ENCODE measurements at regions not wholly inside any gene's neighbourhood (a gene's known extent, or its start where the extent isn't known, plus 50 kb on each side); places are given as distances from the start of the nearest gene placed in this dataset.

DNA sequence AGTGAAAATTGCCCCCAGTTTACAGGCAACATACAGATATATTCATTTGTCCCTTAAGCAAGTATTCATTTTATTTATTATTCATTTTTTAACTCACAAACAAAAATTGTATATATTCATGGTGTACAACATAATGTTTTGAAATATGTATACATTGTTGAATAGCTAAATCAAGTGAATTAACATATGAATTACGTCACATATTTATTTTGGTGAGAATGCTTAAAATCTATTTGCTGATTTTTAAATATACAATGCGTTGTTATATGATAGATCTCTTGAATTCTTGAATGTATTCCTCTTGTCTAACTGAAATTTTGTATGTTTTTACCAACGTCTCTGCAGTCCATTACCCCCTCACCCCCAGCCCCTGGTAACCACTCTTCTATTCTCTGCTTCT, 63.4 kb upstream of the CDH13 start:
- ChIA-PET CTCF (no interaction called here), POLR2A (no interaction called here)
- Histone ChIP-seq H3K4me3 (replicated peaks in 1 of 3; ENCODE audit: insufficient read depth in 1 of 3, low read depth in 1 of 3, low read length in 3 of 3) (no peak overlapping the region), H3K9me3 (replicated peaks; ENCODE audit: control insufficient read depth, insufficient read depth, low read length) (no peaks in the 10 kb centered on the region), H4K20me1 (replicated peaks; ENCODE audit: control insufficient read depth, extremely low read depth, insufficient read depth, low read length) (no peaks in the 10 kb centered on the region), H3K4me1 (ENCODE audit: control insufficient read depth, extremely low read depth, insufficient read depth, low read length) (no peaks in the 10 kb centered on the region), H3K9ac (replicated peaks; ENCODE audit: extremely low read depth, insufficient read depth, low read length) (no peak overlapping the region), H3K27ac (ENCODE audit: insufficient read depth, low read depth, low read length) (no peak overlapping the region), H2AFZ (ENCODE audit: low read depth, low read length) (no peak overlapping the region), H3K79me2 (ENCODE audit: control insufficient read depth, insufficient read depth, low read length) (no peaks in the 10 kb centered on the region), H3K9me1 (replicated peaks; ENCODE audit: control insufficient read depth, extremely low read depth, insufficient read depth, low read length) (no peaks in the 10 kb centered on the region), H3K27me3 (ENCODE audit: control insufficient read depth in 2 of 2, insufficient read depth in 2 of 2, low read length in 2 of 2) (peaks cover 0 to 6% of the 10 kb centered on the region in 2 experiments), H3K36me3 (ENCODE audit: control insufficient read depth in 2 of 2, extremely low read depth in 1 of 2, insufficient read depth in 2 of 2, low read length in 2 of 2) (no peaks in the 10 kb centered on the region), H3K4me2 (ENCODE audit: insufficient read depth, low read length) (no peak overlapping the region)
- FAIRE-seq (no peak), DNase-seq (ENCODE audit: low read depth, low spot score) (no peak)
- dilution Hi-C loops (cut with MboI; ENCODE audit: extremely low pct_ligation_motif_present, low sequenced_read_pairs): no loop called here
- intact Hi-C loops (cut with micrococcal nuclease): no loop called here
- no TSS peak for BruUV-seq (replicated peaks)
- no peak for TF ChIP-seq POLR2A (IDR thresholded peaks at IDR 0.05; ENCODE audit: low read depth, low read length)
- TF ChIP-seq GATA2 (IDR thresholded peaks at IDR 0.05; ENCODE audit: insufficient read depth, insufficient read length, low read depth, low read length): no peak
- TF ChIP-seq, protein P1, sequence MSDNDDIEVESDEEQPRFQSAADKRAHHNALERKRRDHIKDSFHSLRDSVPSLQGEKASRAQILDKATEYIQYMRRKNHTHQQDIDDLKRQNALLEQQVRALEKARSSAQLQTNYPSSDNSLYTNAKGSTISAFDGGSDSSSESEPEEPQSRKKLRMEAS (IDR thresholded peaks at IDR 0.05; ENCODE audit: insufficient read depth, insufficient read length): no peak
- TF ChIP-seq JUN (IDR thresholded peaks at IDR 0.05; ENCODE audit: borderline replicate concordance, insufficient read depth, insufficient read length, low read depth): no peak
- TF ChIP-seq MYC (IDR thresholded peaks at IDR 0.05; ENCODE audit: low read depth, low read length): no peak
- TF ChIP-seq FOS (IDR thresholded peaks at IDR 0.05; ENCODE audit: borderline replicate concordance, insufficient read depth, low read length): no peak
- no peak for TF ChIP-seq POLR2AphosphoS5 (IDR thresholded peaks at IDR 0.05; ENCODE audit: insufficient read depth, low read depth, low read length)
- TF ChIP-seq, protein P2, sequence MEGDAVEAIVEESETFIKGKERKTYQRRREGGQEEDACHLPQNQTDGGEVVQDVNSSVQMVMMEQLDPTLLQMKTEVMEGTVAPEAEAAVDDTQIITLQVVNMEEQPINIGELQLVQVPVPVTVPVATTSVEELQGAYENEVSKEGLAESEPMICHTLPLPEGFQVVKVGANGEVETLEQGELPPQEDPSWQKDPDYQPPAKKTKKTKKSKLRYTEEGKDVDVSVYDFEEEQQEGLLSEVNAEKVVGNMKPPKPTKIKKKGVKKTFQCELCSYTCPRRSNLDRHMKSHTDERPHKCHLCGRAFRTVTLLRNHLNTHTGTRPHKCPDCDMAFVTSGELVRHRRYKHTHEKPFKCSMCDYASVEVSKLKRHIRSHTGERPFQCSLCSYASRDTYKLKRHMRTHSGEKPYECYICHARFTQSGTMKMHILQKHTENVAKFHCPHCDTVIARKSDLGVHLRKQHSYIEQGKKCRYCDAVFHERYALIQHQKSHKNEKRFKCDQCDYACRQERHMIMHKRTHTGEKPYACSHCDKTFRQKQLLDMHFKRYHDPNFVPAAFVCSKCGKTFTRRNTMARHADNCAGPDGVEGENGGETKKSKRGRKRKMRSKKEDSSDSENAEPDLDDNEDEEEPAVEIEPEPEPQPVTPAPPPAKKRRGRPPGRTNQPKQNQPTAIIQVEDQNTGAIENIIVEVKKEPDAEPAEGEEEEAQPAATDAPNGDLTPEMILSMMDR (IDR thresholded peaks at IDR 0.05; ENCODE audit: extremely low read depth in 1 of 2, insufficient read depth in 1 of 2, low read depth in 1 of 2, low read length in 2 of 2): no peak
- TF ChIP-seq EZH2 (IDR thresholded peaks at IDR 0.05; ENCODE audit: borderline replicate concordance, low read depth, low read length, severe bottlenecking): no peak

All from endothelial cell of umbilical vein (primary cell).